GM12878 (cell line): ENCODE measurements at regions not wholly inside any gene's neighbourhood (a gene's known extent, or its start where the extent isn't known, plus 50 kb on each side); places are given as distances from the start of the nearest gene placed in this dataset.

ENCODE experiments used
- ATAC-seq: fragments of 200-7000 bp; cut with Tn5 transposase; 3 replicates; pipeline ENCODE4 v1.9.1; 2020; ENCODE audit warnings: mild to moderate bottlenecking, moderate library complexity
- BruUV-seq: library from RNA; stranded (reverse); fragments of 400-500 nt; replicated peaks from 2 replicates; lab custom pipeline; 2021; lab: Mats Ljungman, UMichigan
- CTCF ChIA-PET: fragments of 300-600 bp; sonication (Branson Sonifier 250); formaldehyde crosslinking; extraction: SDS; loops from one replicate; lab custom pipeline; 2021; ENCODE audit warnings: inconsistent platforms; lab: Yijun Ruan, JAX
- POLR2A ChIA-PET: fragments of 350-600 bp; formaldehyde crosslinking; extraction: SDS; loops from one replicate; lab custom pipeline; 2021; ENCODE audit warnings: inconsistent platforms; lab: Charles Lee
- RAD21 ChIA-PET: fragments of 300-600 bp; sonication (Branson Sonifier 250); formaldehyde crosslinking; loops from one replicate; lab custom pipeline; 2023; ENCODE audit warnings: antibody characterized with exemption; ENCODE audit not compliant: unreplicated experiment; lab: Charles Lee
- SMC1A ChIA-PET: fragments of 300-600 bp; sonication (Branson Sonifier 250); formaldehyde crosslinking; loops from one replicate; lab custom pipeline; 2023; ENCODE audit not compliant: unreplicated experiment, uncharacterized antibody; lab: Charles Lee
- DNase-seq: peaks from one replicate; pipeline ENCODE4 v3.0.0-alpha.2; 2011; ENCODE audit warnings: low read depth, low spot score
- FAIRE-seq: peaks from 3 replicates; lab custom pipeline; 2011; peaks lifted over from hg19 to GRCh38; lab: Jason Lieb, UNC
- H2AFZ ChIP-seq: 2 replicates; pipeline ENCODE4 v1.6.0; 2011; ENCODE audit warnings: low read depth, low read length, control low read depth; ENCODE audit not compliant: control insufficient read depth
- H3K27ac ChIP-seq: 2 replicates; pipeline ENCODE4 v1.5.1; 2011; ENCODE audit warnings: control low read depth; ENCODE audit not compliant: control insufficient read depth, insufficient read depth
- H3K27me3 ChIP-seq, 2 experiments: replicated peaks in 1 of 2; 2 replicates each; pipeline versions ENCODE4 v1.6.0 to v1.6.1; 2011; ENCODE audit warnings: low read length in 1 of 2; ENCODE audit not compliant: control insufficient read depth in 2 of 2, insufficient read depth in 2 of 2
- H3K36me3 ChIP-seq, 2 experiments: 2 replicates each; pipeline ENCODE4 v1.5.1; 2011; ENCODE audit warnings: low read length in 1 of 2; ENCODE audit not compliant: control insufficient read depth in 2 of 2, insufficient read depth in 2 of 2
- H3K4me1 ChIP-seq: 2 replicates; pipeline ENCODE4 v1.6.1; 2011; ENCODE audit warnings: mild to moderate bottlenecking, low read length, moderate library complexity, mixed read lengths; ENCODE audit not compliant: control insufficient read depth, insufficient read depth
- H3K4me2 ChIP-seq: 2 replicates; pipeline ENCODE4 v1.6.0; 2011; ENCODE audit warnings: control low read depth; ENCODE audit not compliant: control insufficient read depth, insufficient read depth
- H3K4me3 ChIP-seq: fragments of 200-600 bp; sonication (generic); 2 replicates; pipeline ENCODE4 v1.5.1; 2016
- H3K79me2 ChIP-seq: 2 replicates; pipeline ENCODE4 v1.6.0; 2011; ENCODE audit warnings: low read length; ENCODE audit not compliant: control insufficient read depth, insufficient read depth
- H3K9ac ChIP-seq: 2 replicates; pipeline ENCODE4 v1.8.0; 2011; ENCODE audit warnings: low read length, control low read depth, mixed read lengths; ENCODE audit not compliant: control insufficient read depth, insufficient read depth
- H3K9me3 ChIP-seq: replicated peaks from 3 replicates; pipeline ENCODE4 v1.5.1; 2011; ENCODE audit warnings: mild to moderate bottlenecking, low read length; ENCODE audit not compliant: control insufficient read depth, insufficient read depth
- H4K20me1 ChIP-seq: 2 replicates; pipeline ENCODE4 v1.6.0; 2011; ENCODE audit not compliant: control insufficient read depth, insufficient read depth
- FOXM1 ChIP-seq: IDR thresholded peaks from 2 replicates; pipeline ENCODE4 v1.6.1; 2012; ENCODE audit warnings: low read depth, mild to moderate bottlenecking, inconsistent platforms, low read length, moderate library complexity
- HDGF ChIP-seq: fragments of 450-650 bp; IDR thresholded peaks from 2 replicates; pipeline ENCODE4 v1.6.1; 2016; ENCODE audit warnings: antibody characterized with exemption
- MLLT1 ChIP-seq: fragments of 450-650 bp; IDR thresholded peaks from 2 replicates; pipeline ENCODE4 v1.6.1; 2016; ENCODE audit warnings: mild to moderate bottlenecking
- MXI1 ChIP-seq: fragments of 150-350 bp; IDR thresholded peaks from 2 replicates; pipeline ENCODE4 v1.6.1; 2011; ENCODE audit warnings: low read depth, mild to moderate bottlenecking, inconsistent platforms, low read length, improper control_type of control experiment
- ZNF622 ChIP-seq: fragments of 450-650 bp; IDR thresholded peaks from 2 replicates; pipeline ENCODE4 v1.6.1; 2017; ENCODE audit warnings: mild to moderate bottlenecking, inconsistent platforms
- ZZZ3 ChIP-seq: IDR thresholded peaks from 2 replicates; pipeline ENCODE4 v1.6.1; 2011; ENCODE audit warnings: low read depth; ENCODE audit not compliant: control insufficient read depth, insufficient read length
- WGBS: methylation state at CpG from one replicate; pipeline ENCODE4 v1.1.6; 2016; ENCODE audit warnings: low lambda C conversion rate; ENCODE audit not compliant: insufficient replicate concordance, insufficient coverage; ENCODE audit errors: missing lambda C conversion rate; 5-methylcytosine and 5-hydroxymethylcytosine counted together
- in situ Hi-C: fragments of 300-500 bp; cut with MboI; formaldehyde crosslinking; loops from 9 replicates; pipeline ENCODE4 v1.14.3; 2018; ENCODE audit warnings: mixed read lengths
- intact Hi-C: fragments of 100-400 bp; cut with micrococcal nuclease; formaldehyde crosslinking; loops from one replicate; pipeline ENCODE4 v1.14.2; 2022; ENCODE audit not compliant: unreplicated experiment
- TF ChIP-seq, protein P1 (sequence below), 3 experiments: IDR thresholded peaks in 2 of 3; conservative IDR thresholded peaks in 1 of 3; 2 replicates each; pipeline ENCODE4 v1.5.1; 2011; ENCODE audit warnings: low read depth in 3 of 3, low read length in 3 of 3, mild to moderate bottlenecking in 3 of 3, control low read depth in 2 of 3, moderate library complexity in 2 of 3, inconsistent platforms in 1 of 3, mixed read lengths in 1 of 3; ENCODE audit not compliant: control insufficient read depth in 2 of 3, insufficient read depth in 1 of 3; ENCODE audit errors: extremely low read depth in 1 of 3

DNA sequence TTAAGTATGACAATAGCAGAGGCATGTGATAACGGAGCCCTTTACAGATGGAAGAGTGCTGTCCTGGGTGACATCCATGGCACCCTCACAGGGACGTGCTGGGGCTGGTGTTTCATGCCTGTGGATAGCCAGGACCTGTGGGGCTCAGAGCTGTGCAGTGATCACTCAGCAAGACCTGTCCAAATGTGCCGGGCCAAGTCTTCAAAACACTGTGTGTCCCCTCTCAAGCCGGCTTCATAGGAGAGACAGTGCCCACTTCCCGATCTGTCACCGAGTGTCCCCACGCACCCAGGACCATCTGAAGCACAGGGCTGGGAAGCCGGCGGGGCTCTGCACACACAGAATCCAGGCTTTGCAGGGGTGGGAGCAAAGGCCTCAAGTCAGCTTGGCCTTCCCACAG, 217.2 kb upstream of the IGF1R start (continued):
- TF ChIP-seq, protein P1, sequence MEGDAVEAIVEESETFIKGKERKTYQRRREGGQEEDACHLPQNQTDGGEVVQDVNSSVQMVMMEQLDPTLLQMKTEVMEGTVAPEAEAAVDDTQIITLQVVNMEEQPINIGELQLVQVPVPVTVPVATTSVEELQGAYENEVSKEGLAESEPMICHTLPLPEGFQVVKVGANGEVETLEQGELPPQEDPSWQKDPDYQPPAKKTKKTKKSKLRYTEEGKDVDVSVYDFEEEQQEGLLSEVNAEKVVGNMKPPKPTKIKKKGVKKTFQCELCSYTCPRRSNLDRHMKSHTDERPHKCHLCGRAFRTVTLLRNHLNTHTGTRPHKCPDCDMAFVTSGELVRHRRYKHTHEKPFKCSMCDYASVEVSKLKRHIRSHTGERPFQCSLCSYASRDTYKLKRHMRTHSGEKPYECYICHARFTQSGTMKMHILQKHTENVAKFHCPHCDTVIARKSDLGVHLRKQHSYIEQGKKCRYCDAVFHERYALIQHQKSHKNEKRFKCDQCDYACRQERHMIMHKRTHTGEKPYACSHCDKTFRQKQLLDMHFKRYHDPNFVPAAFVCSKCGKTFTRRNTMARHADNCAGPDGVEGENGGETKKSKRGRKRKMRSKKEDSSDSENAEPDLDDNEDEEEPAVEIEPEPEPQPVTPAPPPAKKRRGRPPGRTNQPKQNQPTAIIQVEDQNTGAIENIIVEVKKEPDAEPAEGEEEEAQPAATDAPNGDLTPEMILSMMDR (IDR thresholded peaks at IDR 0.05 in 2 of 3, conservative IDR thresholded peaks at IDR 0.05 in 1 of 3; ENCODE audit: control insufficient read depth in 2 of 3, extremely low read depth in 1 of 3, insufficient read depth in 1 of 3, low read depth in 3 of 3, low read length in 3 of 3): no peak
- TF ChIP-seq ZZZ3 (no peak), ZNF622 (no peak), MLLT1 (no peak), FOXM1 (no peak)
- TF ChIP-seq, all 136 proteins: peak for 0

GRCh38 chr15:98433346-98433745, 215.0 kb upstream of the IGF1R start:
- Histone ChIP-seq H3K4me3 (no peak overlapping the region), H3K27me3 (peaks cover 0 to 4% of the 10 kb centered on the region in 2 experiments; a peak in 2 of 4 replicates), H3K27ac (no peak overlapping the region), H3K9me3 (no peaks in the 10 kb centered on the region; the same call in 2 of the 3 replicates), H3K9ac (no peak overlapping the region), H3K79me2 (no peaks in the 10 kb centered on the region), H3K36me3 (no peaks in the 10 kb centered on the region)
- intact Hi-C loops: no loop called here
- SMC1A ChIA-PET: no interaction called here
- POLR2A ChIA-PET: no interaction called here
- no peak for FAIRE-seq
- TF ChIP-seq MXI1 (no peak), HDGF (no peak)
- TF ChIP-seq, all 136 proteins: peak for 0
- DNase-seq (no peak), ATAC-seq (no peak)
- no peaks in the 10 kb centered on the region for H3K4me1 ChIP-seq
- BruUV-seq: no TSS peak
- H2AFZ ChIP-seq: no peak overlapping the region
- 73% methylated on average over 6 of the region's 6 CpGs for WGBS
- ChIA-PET CTCF (no interaction called here), RAD21 (no interaction called here)
- H4K20me1 ChIP-seq: no peaks in the 10 kb centered on the region
- no peak overlapping the region for H3K4me2 ChIP-seq
- in situ Hi-C loops: no loop called here
